Mucosa of descending colon (tissue), 3 donors: ENCODE measurements at regions not wholly inside any gene's neighbourhood (a gene's known extent, or its start where the extent isn't known, plus 50 kb on each side); places are given as distances from the start of the nearest gene placed in this dataset.

Experiments used
- ATAC-seq: fragments of 200-7000 bp; cut with Tn5 transposase; one replicate; pipeline ENCODE4 v1.9.1; 2020; ENCODE audit warnings: mild to moderate bottlenecking, moderate library complexity
- DNase-seq, 3 donors: peaks; one replicate each; pipeline ENCODE4 v3.0.0-alpha.2; 2020
- H3K36me3 ChIP-seq: fragments of 200-600 bp; one replicate; pipeline ENCODE4 v1.8.0; 2021; ENCODE audit warnings: low read depth, mild to moderate bottlenecking
- H3K4me1 ChIP-seq: fragments of 200-600 bp; one replicate; pipeline ENCODE4 v1.8.0; 2021; ENCODE audit warnings: low read depth, mild to moderate bottlenecking
- H3K4me3 ChIP-seq: fragments of 200-600 bp; one replicate; pipeline ENCODE4 v1.8.0; 2021; ENCODE audit warnings: mild to moderate bottlenecking
- H3K9me3 ChIP-seq: fragments of 200-600 bp; one replicate; pipeline ENCODE4 v1.8.0; 2021; ENCODE audit warnings: mild to moderate bottlenecking
- CTCF ChIP-seq: fragments of 200-600 bp; IDR thresholded peaks from one replicate; pipeline ENCODE4 v1.8.0; 2022; ENCODE audit warnings: antibody characterized with exemption, mild to moderate bottlenecking
- intact Hi-C, 2 donors: fragments of 100-400 bp; cut with DNase I in 1 of 2; cut with micrococcal nuclease in 1 of 2; formaldehyde crosslinking; loops; one replicate each; pipeline versions ENCODE4 v1.11.0 to v1.11.1; 2022; cut with DNase I, micrococcal nuclease
- donor health status: DM: no; HTN: no; CAD: no; lungs with moderate emphysema.
- donor health status: DM: no; HTN: no; CAD: no.
- donor health status: DM: no; HTN: yes; CAD: no.

DNA sequence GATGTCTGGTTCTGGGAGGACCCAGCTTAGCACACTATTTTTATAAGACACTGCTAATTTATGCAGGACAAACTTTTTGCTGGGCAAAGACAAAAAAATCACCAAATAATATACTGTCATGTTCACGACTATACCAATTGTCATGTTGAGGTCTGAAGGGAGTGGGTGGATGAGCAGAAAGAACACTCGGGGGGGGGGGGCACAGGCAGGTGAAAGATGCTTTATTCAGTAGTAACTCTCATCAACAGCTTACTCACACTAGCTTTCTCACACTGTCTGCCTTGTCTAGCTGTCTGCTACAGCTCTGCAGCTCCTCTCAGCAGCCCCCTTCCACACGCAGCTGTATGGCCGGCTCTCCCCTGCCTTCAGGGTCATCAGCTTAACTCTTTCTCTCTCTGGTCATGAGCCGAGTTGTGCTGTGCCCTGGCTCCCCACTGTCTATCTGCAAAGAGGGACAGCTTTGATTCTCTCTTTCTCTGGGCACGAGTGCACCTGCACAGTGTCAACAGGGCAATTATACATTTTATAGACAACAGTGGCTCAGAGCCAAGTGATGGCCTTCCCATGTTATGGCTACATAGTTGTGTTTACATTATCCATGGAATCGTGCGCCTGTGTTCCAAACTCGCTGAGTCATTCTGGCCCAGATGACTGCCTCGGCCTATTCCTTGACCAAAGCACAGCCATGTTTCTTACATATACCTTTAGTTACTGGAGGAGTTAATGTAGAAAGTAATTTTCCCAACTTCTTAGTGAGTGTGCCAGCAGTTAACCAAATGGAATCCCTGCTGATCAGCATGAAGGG lies 187.7 kb upstream of the PRSS16 start:
- no peak for TF ChIP-seq CTCF
- H3K4me3 ChIP-seq = no peak overlapping the region
- H3K4me1 ChIP-seq = no peaks in the 10 kb centered on the region
- DNase-seq (peak in 2 of 3 donors; percentile 21 to 43), ATAC-seq (peak; percentile 82)
- intact Hi-C loops = no loop called here
- no peaks in the 10 kb centered on the region for H3K36me3 ChIP-seq
- no peaks in the 10 kb centered on the region for H3K9me3 ChIP-seq

- H3K9me3 ChIP-seq = no peaks in the 10 kb centered on the region
- intact Hi-C loops = no loop called here
- H3K4me3 ChIP-seq = no peak overlapping the region
- ATAC-seq (no peak), DNase-seq (no peak)
- no peaks in the 10 kb centered on the region for H3K4me1 ChIP-seq
- H3K36me3 ChIP-seq = no peaks in the 10 kb centered on the region
- TF ChIP-seq CTCF = no peak
Measured at GRCh38 chr6:27061235-27061993, 186.1 kb upstream of the PRSS16 start.

DNA sequence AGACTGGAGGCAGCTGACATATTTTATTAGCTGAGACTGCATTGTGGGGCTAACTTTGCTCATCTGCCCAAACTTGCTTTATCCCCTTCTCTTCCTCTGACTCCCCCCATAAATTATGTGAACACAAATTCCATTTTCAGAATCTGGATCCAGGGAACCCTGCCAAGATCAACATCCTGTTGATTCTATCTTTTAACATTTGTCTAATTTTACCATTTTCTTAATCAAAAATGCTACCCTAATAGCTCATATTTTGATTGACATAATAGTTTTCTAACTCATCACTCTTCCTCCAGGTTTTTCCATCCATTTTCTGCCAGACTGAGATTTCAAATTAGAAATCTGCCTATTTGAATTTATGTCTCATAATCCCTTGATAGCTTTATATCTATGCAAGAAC lies 184.7 kb upstream of the PRSS16 start:
- intact Hi-C loops = no loop called here
- H3K4me3 ChIP-seq = no peak overlapping the region
- no peak for TF ChIP-seq CTCF
- DNase-seq = no peak
- H3K9me3 ChIP-seq = no peaks in the 10 kb centered on the region
- no peaks in the 10 kb centered on the region for H3K36me3 ChIP-seq
- no peak for ATAC-seq
- no peaks in the 10 kb centered on the region for H3K4me1 ChIP-seq

DNA sequence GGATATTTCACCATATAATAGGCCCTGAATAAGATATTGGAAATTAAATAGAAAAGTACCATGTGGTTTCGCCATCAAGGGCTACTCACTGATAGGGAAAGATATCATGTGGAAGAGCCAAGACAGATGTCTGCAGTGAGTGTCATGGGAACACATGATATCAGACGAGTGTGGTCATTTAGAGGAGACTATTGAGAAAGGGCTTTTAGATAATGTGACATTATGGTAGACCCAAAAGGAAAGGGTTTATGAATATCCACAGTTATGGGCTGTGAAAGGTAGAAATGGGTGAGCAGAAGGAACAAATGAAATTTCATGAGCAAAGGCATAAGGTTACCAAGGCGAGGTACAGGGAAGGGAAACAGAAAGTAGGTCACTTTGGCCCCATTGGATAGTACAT lies 182.3 kb upstream of the PRSS16 start:
- intact Hi-C loops = no loop called here
- H3K4me3 ChIP-seq = no peak overlapping the region
- ATAC-seq (no peak), DNase-seq (no peak)
- no peaks in the 10 kb centered on the region for H3K36me3 ChIP-seq
- no peaks in the 10 kb centered on the region for H3K4me1 ChIP-seq
- TF ChIP-seq CTCF = no peak
- no peaks in the 10 kb centered on the region for H3K9me3 ChIP-seq

DNA sequence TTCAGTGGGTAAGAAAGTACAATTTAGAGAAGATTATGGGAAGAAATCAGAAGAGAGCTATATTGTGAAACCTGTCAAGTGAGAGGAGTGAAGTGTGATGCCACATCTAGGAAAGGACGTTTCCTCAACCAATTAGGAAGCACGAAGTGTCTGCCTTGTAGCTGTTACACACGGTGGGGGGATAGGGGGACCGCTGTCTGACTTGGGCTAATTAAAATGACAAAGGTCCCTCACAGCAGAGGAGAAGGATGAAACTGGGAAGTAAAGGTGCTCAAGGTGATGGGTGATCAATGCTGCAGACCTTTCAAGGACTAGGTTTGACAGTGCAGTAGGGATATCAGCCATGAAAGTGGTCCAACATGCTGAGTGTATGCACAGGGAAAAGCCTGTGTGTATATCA lies 181.1 kb upstream of the PRSS16 start:
- H3K9me3 ChIP-seq = no peaks in the 10 kb centered on the region
- H3K4me1 ChIP-seq = no peaks in the 10 kb centered on the region
- no peaks in the 10 kb centered on the region for H3K36me3 ChIP-seq
- H3K4me3 ChIP-seq = no peak overlapping the region
- intact Hi-C loops = no loop called here
- no peak for ATAC-seq
- no peak for TF ChIP-seq CTCF
- DNase-seq = no peak
